GM21529 (cell line): ENCODE measurements at regions not wholly inside any gene's neighbourhood (a gene's known extent, or its start where the extent isn't known, plus 50 kb on each side); places are given as distances from the start of the nearest gene placed in this dataset.

ENCODE experiments used
- ATAC-seq: cut with Tn5 transposase; IDR thresholded peaks from one replicate; pipeline ENCODE4 v1.9.1; 2021; ENCODE audit not compliant: unreplicated experiment

- ATAC-seq = no peak
Observed at GRCh38 chr4:1479454-1479853, 73.2 kb upstream of the NKX1-1 start.

- no peak for ATAC-seq
Observed at GRCh38 chr4:1478766-1479355, 72.6 kb upstream of the NKX1-1 start.

- no peak for ATAC-seq
Observed at GRCh38 chr4:1477045-1477840, 71.0 kb upstream of the NKX1-1 start.

- no peak for ATAC-seq
Observed at GRCh38 chr4:1476140-1476513, 69.9 kb upstream of the NKX1-1 start.

- no peak for ATAC-seq
Observed at GRCh38 chr4:1475277-1476139, 69.3 kb upstream of the NKX1-1 start.

- no peak for ATAC-seq
Observed at GRCh38 chr4:1474126-1475090, 68.2 kb upstream of the NKX1-1 start.

- no peak for ATAC-seq
Observed at GRCh38 chr4:1473718-1474117, 67.5 kb upstream of the NKX1-1 start.

GRCh38 chr4:1472911-1473518 is 66.8 kb upstream of the NKX1-1 start:
- ATAC-seq = no peak

- ATAC-seq = no peak
Observed at GRCh38 chr4:1472148-1472797, 66.0 kb upstream of the NKX1-1 start.

GRCh38 chr4:1471443-1472147 is 65.4 kb upstream of the NKX1-1 start:
- no peak for ATAC-seq

- no peak for ATAC-seq
Observed at GRCh38 chr4:1470816-1471442, 64.7 kb upstream of the NKX1-1 start.

- ATAC-seq = no peak
Observed at GRCh38 chr4:1470393-1470670, 64.1 kb upstream of the NKX1-1 start.

- no peak for ATAC-seq
Observed at GRCh38 chr4:1469607-1470392, 63.6 kb upstream of the NKX1-1 start.

GRCh38 chr4:1469043-1469442 is 62.8 kb upstream of the NKX1-1 start:
- ATAC-seq = no peak

- no peak for ATAC-seq
Observed at GRCh38 chr4:1467581-1468458, 61.6 kb upstream of the NKX1-1 start.

- ATAC-seq = no peak
Observed at GRCh38 chr4:1466863-1467165, 60.6 kb upstream of the NKX1-1 start.
